HG03558 (cell line): ENCODE measurements at regions not wholly inside any gene's neighbourhood (a gene's known extent, or its start where the extent isn't known, plus 50 kb on each side); places are given as distances from the start of the nearest gene placed in this dataset.
"Not testable (repeated sequence)": the region's sequence is repeated elsewhere in the genome, so short reads cannot be mapped to it uniquely, and the experiment has no call there.

Experiments
- ATAC-seq: cut with Tn5 transposase; IDR thresholded peaks from one replicate; pipeline ENCODE4 v1.9.1; 2021; ENCODE audit warnings: moderate number of reproducible peaks; ENCODE audit not compliant: unreplicated experiment; ENCODE audit errors: extremely low read depth

DNA sequence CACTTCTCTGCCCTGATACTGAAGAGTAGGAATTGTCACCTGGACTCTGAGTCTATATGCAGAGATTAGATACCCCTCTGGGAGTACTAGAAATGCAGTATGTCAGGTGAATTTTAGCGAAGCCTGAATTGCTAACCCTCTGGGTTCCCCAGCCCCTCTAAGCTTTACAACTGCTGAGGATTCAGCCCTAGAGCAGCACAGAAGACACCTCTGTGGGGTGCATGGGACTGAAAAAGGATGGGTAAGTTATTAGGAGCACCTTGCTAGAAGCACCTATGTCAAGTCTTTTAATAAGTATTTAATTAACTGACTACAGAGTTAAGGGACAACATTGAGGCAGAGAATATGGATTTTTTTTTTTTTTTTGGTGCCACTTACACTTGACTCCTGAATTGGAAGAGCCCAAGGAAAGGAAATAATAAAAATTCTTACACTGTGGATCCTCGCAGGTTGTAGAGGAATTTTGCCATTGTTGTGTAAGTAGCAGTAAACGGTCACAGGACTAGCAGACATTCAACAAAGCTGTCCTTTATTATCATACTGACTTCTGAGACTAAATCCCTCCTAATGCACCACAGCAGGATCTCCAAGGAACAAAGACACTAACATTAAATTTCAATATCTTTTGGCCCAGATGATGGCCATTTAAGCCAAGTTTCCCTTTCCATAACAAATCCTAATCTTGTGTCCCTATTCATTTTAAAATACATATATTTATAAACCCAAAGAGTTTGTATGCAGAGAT, 253.2 kb downstream of the ANKRD50 start:
- ATAC-seq, result no peak

DNA sequence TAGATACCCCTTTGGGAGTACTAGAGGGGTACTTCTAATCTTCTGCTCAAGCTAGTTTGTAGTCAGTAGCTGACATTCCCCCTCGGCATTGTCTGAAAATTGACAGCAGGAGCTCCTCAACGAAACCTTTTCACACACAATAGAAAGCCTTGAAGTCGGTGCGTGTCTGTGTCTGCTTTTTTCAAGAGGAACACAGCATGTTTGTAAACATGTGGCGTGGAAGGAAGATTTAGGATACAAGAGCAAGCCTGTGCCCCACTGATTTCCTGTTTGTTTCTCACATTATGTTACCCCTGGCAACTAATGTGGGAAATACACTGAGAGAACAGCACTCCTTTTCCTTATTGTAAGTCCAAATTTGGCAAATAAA, 252.6 kb downstream of the ANKRD50 start:
- no peak for ATAC-seq

GRCh38 chr4:124461592-124461991, 250.9 kb downstream of the ANKRD50 start:
- not testable (repeated sequence) for ATAC-seq

DNA sequence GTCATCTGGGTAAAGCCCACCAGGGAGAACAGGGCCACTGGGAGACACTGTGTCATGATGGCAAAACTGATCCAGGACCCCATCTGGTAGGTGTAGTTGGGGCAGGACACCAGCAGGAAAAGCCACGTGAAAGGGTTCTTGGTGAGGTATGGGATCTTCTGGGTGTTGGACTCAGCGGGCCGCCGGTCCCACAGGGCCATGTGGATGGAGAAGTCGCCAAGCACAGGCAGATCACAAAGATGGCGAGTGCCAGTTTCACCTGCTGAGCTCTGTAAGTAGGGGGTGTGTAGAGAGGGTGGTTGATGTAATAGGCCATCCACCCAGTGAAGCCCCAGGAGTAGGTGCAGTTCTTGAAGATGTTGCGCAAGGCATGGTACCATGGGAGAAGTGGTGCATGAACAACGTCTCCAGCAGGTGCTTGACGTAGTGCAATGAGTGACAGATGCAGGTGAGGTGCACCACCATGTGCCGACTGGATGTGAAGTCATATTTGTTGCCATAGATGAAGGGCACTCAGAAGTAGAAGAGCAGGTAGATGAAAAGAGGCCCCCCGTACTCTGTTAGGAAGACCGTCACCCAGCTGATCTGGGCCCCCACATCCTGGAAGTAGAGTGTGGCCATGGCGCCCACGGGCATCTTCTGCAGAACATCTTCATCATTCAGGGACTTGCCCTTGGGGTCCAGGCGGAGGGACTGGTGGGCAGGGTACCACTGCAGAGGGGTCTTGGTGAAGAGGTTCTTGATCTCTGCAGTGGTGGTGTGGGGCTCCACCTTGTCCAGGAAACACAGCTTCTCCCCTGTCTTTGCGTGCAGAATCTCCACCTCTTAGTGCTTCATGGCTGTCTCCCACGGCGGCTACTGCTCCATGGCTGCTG, 249.3 kb downstream of the ANKRD50 start:
- no peak for ATAC-seq

GRCh38 chr4:124464836-124465235, 247.7 kb downstream of the ANKRD50 start:
- ATAC-seq, result no peak

DNA sequence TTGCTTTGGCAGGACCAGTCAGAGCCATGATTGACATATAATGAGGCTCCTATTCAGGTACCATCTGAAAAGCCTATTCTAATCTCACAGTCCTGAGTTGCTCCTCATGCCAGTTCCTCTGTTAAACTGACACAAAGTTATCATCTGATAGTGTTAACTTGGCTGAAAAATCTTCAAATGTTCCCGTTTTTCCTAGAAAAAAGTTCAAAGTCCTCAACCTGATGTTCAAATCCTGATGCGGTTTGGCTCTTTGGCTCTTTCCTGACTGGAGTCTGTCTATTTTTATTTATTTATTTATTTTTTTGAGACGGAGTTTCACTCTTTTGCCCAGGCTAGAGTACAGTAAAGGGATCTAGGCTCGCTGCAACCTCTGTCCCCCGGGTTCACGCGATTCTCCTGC, 244.2 kb downstream of the ANKRD50 start:
- ATAC-seq, result no peak

DNA sequence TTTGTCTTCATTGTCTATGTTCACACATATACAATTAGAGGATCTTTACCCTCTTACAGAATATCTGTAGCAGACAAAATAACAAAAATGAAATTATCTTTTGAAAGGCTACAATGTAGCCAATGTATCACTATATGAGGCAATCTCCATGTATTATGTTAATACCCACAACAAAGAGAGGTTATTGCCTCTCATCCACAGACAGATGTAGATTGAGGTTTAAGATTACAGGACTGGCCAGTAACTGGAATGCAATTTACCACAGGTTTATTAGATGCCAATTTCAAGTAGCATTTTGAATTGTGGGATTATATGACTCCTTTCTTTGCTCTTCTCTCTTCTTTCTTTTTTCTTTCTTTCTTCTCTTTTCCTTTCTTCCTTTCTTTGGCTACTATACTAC, 242.6 kb downstream of the ANKRD50 start:
- no peak for ATAC-seq

GRCh38 chr4:124478470-124478869, 234.1 kb downstream of the ANKRD50 start:
- ATAC-seq, result no peak

DNA sequence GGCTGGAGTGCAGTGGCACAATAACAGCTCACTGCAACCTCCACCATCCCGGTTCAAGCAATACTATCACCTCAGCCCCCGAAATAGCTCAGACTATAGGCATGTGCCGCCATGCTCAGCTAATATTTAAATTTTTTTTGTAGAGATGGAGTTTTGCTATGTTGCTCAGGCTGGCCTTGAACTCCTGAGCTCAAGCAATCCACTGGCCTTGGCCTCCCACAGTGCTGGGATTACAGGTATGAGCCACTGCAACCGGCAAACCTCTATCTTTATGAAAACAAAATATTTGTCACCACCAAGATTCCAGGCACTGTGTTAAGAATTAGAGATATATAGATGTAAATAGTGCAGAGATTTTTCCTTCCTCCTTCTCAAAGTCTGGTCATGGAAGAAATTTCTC, 232.5 kb downstream of the ANKRD50 start:
- no peak for ATAC-seq

GRCh38 chr4:124481123-124481522, 231.4 kb downstream of the ANKRD50 start:
- ATAC-seq, result no peak

DNA sequence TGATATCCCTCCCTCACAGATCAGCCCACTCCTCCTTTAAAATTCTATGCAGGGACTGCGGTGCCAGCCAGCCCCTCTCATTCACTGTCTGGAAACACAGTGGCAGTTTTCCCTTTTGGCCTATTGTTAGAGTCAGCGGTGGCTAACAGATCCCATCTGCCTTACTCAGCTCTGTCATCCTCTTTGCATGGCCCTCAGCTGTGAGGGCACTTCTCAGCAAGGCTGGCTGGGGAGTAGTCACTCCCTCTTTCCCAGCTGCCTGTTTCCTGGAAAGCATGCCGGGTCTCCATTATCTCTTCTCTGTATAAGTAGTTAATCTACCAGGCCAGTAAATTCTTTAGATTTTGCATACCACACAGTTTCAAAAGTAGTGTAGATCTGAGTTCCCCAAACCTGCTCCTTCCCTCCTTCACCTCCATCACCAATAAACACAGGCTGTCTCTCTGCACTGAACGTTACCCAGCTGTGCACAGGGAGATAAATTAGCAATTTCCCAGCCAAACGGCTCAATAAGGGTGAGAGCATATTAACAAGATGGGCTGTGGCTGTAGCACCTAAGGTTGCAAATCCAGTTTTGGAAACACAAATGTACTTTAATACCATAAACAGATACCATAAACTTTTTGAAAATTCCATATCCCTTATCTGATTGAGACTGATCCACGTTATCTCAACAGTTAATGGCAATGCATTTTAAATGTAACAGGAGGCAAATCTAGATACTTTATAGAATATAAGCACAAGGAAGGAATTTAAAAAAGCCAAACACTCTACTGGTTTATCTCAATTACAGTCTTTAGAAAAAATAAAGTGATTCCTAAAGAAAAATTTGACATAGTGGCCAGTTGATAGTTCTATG, 229.3 kb downstream of the ANKRD50 start:
- ATAC-seq, result no peak

DNA sequence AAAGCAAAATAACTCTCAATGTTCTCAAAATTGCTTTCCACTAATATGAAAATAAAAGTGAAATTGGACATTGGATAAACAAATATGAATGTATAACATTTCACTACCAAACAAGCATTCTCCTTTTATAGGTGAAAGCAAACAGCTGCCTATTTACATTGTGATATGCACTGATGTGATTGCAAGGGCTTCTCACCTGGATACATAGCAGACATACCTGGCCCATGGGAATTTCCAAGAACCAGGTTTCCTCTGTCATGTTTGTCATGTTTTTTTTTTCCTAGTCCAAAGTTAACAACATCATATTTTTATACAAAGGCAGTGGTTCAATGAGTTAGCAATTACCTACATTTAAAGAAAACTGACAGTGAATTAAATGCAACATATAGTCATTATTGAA, 228.5 kb downstream of the ANKRD50 start:
- ATAC-seq, result no peak

DNA sequence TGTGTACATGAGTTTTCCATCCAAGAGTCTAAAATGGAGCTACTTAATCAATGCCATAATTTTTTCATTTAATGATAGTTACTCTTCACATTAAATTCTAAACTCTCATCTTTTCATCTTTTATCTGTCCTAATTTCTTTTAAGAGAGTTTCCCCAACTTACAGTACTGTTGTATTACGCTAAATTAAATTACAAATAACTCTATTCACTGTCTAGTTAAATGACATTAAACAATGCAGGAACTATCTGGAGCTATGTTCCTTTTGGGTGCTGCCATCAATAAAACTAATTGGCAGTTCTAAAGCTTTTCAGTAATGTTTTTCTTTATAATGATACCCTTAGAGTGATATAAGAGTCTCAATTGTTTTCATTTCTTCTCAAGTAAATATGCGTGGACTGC, 227.6 kb downstream of the ANKRD50 start:
- ATAC-seq, result no peak

GRCh38 chr4:124486423-124486822, 226.1 kb downstream of the ANKRD50 start:
- no peak for ATAC-seq

- no peak for ATAC-seq
Measured at GRCh38 chr4:124487651-124488050, 224.9 kb downstream of the ANKRD50 start.

DNA sequence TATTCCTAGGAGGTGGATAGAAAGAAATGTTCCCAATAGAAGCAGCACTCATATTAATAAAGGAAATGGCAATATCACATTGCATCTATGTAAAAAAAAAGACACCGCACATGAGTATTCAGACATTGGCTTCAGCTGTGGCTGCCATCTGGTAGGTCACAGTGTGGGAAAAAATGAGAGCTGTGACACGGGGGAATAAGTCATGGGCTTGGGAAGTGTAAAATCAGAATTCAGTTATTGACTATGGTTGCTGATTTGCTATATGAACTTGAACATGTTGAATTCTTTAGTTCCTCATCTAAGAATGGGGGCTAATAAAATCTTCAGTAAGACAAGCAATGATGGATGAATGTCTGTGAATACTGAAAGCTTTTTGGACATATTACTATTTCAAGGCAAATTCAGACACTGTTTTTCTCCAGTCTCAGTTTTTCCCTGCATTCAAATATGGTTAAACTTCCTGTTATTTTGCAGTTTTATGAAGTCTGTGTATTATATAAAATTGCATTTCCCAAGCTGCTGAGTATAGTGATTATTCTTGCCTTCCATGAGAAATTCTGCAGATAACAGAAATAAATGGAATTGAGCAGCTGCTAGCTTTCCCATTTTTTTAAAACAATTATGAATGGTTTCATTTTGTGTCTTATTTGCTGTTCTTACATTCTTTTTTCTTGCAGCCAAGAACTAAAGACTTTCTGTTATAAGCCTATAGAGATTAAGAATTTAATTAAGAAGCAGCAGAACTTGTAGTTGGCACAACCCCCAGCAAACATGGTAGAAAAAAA, 221.0 kb downstream of the ANKRD50 start:
- no peak for ATAC-seq

- ATAC-seq, result no peak
Measured at GRCh38 chr4:124499261-124499660, 213.3 kb downstream of the ANKRD50 start.

DNA sequence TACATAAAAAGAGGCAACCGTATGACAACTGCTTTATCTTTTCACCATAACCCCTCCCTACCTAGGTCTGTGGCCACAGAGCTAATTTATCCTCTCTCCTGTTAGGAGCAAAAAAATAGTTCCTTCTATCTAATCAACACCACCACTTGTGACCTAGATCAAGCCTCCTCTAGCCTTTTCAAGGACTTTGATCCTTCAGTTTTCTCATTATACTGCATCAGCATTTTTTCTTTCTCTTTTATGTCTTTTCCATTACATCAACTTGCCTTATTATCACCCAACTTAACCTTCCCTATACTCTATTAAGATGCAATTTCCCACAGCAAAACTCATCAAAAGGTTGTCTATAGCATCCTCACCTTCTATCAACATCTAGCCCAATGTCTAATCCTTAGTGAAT, 211.0 kb downstream of the ANKRD50 start:
- ATAC-seq, result no peak

GRCh38 chr4:124504431-124504830, 208.1 kb downstream of the ANKRD50 start:
- ATAC-seq, result no peak

- ATAC-seq, result no peak
Measured at GRCh38 chr4:124505211-124505610, 207.3 kb downstream of the ANKRD50 start.
